ENCODE measurements at regions not wholly inside any gene's neighbourhood (a gene's known extent, or its start where the extent isn't known, plus 50 kb on each side); places are given as distances from the start of the nearest gene placed in this dataset.

DNA sequence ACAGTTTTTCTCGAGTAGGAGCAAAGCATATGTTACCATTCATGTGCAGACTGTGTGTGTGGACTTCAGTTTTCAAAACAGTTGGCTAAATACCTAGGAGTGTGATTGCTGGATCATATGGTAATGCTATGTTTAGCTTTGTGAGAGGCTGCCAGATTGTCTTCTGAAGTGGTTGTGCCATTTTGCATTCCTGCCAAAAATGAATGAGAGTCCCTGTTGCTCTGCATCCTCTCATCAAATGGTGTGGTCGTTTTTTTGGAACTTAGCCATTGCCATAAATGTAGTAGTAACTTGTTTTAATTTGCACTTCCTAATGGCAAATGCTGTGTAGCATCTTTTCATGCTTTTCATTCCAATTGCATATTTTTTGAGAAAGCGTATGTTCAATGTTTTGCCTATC is 77.2 kb upstream of the NDN start:
- TF ChIP-seq TEAD4 (IDR thresholded peaks at IDR 0.05) = no peak
- no peak for TF ChIP-seq NFIC (IDR thresholded peaks at IDR 0.05)
- no peak for TF ChIP-seq RAD21 (IDR thresholded peaks at IDR 0.05; ENCODE audit: low read depth)
- TF ChIP-seq TCF12 (IDR thresholded peaks at IDR 0.05; ENCODE audit: low read depth) = no peak
- no peak for TF ChIP-seq YY1 (IDR thresholded peaks at IDR 0.05; ENCODE audit: low read depth)
- no peak for TF ChIP-seq TAF1 (IDR thresholded peaks at IDR 0.05; ENCODE audit: low read depth)
- TF ChIP-seq, protein P1, sequence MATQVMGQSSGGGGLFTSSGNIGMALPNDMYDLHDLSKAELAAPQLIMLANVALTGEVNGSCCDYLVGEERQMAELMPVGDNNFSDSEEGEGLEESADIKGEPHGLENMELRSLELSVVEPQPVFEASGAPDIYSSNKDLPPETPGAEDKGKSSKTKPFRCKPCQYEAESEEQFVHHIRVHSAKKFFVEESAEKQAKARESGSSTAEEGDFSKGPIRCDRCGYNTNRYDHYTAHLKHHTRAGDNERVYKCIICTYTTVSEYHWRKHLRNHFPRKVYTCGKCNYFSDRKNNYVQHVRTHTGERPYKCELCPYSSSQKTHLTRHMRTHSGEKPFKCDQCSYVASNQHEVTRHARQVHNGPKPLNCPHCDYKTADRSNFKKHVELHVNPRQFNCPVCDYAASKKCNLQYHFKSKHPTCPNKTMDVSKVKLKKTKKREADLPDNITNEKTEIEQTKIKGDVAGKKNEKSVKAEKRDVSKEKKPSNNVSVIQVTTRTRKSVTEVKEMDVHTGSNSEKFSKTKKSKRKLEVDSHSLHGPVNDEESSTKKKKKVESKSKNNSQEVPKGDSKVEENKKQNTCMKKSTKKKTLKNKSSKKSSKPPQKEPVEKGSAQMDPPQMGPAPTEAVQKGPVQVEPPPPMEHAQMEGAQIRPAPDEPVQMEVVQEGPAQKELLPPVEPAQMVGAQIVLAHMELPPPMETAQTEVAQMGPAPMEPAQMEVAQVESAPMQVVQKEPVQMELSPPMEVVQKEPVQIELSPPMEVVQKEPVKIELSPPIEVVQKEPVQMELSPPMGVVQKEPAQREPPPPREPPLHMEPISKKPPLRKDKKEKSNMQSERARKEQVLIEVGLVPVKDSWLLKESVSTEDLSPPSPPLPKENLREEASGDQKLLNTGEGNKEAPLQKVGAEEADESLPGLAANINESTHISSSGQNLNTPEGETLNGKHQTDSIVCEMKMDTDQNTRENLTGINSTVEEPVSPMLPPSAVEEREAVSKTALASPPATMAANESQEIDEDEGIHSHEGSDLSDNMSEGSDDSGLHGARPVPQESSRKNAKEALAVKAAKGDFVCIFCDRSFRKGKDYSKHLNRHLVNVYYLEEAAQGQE (IDR thresholded peaks at IDR 0.05; ENCODE audit: low read depth) = no peak
- TF ChIP-seq CREB1 (IDR thresholded peaks at IDR 0.05; ENCODE audit: low read depth) = no peak
- no peak for TF ChIP-seq CEBPB (IDR thresholded peaks at IDR 0.05)
- no peak for TF ChIP-seq EGR1 (IDR thresholded peaks at IDR 0.05)
- no peak for TF ChIP-seq FOXM1 (IDR thresholded peaks at IDR 0.05; ENCODE audit: borderline replicate concordance, low read depth)
- TF ChIP-seq, protein P2, sequence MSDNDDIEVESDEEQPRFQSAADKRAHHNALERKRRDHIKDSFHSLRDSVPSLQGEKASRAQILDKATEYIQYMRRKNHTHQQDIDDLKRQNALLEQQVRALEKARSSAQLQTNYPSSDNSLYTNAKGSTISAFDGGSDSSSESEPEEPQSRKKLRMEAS (IDR thresholded peaks at IDR 0.05) = no peak

DNA sequence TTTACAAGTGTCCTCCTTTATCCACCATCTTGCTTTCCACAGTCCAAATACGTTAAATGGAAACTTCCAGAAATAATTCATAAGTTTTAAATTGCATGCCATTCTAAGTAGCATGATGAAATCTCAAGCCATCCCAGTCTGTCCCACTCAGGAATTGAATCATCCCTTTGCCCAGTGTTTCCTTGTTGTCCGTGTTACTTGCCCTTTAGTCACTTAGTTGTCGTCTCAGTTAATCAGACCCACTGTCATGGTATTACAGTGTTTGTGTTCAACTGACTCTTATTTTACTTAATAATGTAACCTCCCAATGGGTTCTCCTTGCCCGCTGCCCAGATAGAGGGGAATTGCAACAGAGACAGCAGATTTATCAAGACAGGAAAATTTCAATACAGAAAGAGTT is 77.6 kb upstream of the NDN start:
- TF ChIP-seq FOXM1 (IDR thresholded peaks at IDR 0.05; ENCODE audit: borderline replicate concordance, low read depth) (no peak), CEBPB (IDR thresholded peaks at IDR 0.05) (no peak), TEAD4 (IDR thresholded peaks at IDR 0.05) (no peak), CREB1 (IDR thresholded peaks at IDR 0.05; ENCODE audit: low read depth) (no peak), EP300 (IDR thresholded peaks at IDR 0.05; ENCODE audit: borderline replicate concordance) (no peak), TAF1 (IDR thresholded peaks at IDR 0.05; ENCODE audit: low read depth) (no peak), RAD21 (IDR thresholded peaks at IDR 0.05; ENCODE audit: low read depth) (no peak)
- TF ChIP-seq, protein P3, sequence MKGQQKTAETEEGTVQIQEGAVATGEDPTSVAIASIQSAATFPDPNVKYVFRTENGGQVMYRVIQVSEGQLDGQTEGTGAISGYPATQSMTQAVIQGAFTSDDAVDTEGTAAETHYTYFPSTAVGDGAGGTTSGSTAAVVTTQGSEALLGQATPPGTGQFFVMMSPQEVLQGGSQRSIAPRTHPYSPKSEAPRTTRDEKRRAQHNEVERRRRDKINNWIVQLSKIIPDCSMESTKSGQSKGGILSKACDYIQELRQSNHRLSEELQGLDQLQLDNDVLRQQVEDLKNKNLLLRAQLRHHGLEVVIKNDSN (IDR thresholded peaks at IDR 0.05) = no peak
- TF ChIP-seq, protein P2 (IDR thresholded peaks at IDR 0.05) = no peak
- TF ChIP-seq, protein P1 (IDR thresholded peaks at IDR 0.05; ENCODE audit: low read depth) = no peak

DNA sequence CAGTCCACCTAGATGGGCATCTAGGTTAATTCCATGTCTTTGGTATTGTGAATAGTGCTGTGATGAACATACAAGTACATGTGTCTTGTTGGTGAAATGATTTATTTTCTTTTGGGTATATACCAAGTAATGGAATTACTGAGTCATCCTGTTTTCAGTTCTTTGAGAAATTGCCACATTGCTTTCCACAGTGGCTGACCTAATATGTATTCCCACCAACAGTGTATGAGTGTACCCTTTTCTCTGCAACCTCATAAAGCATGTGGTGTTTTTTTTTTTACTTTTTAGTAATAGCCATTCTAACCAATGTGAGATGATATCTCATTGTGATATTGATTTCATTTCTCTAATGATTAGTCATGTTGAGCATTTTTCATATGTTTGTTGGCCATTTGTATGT is 86.0 kb upstream of the NDN start:
- TF ChIP-seq CEBPB (IDR thresholded peaks at IDR 0.05) (no peak), EP300 (IDR thresholded peaks at IDR 0.05; ENCODE audit: borderline replicate concordance) (no peak), EGR1 (IDR thresholded peaks at IDR 0.05) (no peak), ZBTB7A (IDR thresholded peaks at IDR 0.05; ENCODE audit: low read depth) (no peak), CREB1 (IDR thresholded peaks at IDR 0.05; ENCODE audit: low read depth) (no peak), NFIC (IDR thresholded peaks at IDR 0.05) (no peak), YY1 (IDR thresholded peaks at IDR 0.05; ENCODE audit: low read depth) (no peak), TAF1 (IDR thresholded peaks at IDR 0.05; ENCODE audit: low read depth) (no peak), FOXM1 (IDR thresholded peaks at IDR 0.05; ENCODE audit: borderline replicate concordance, low read depth) (no peak)
- TF ChIP-seq, protein P2 (IDR thresholded peaks at IDR 0.05) = no peak

DNA sequence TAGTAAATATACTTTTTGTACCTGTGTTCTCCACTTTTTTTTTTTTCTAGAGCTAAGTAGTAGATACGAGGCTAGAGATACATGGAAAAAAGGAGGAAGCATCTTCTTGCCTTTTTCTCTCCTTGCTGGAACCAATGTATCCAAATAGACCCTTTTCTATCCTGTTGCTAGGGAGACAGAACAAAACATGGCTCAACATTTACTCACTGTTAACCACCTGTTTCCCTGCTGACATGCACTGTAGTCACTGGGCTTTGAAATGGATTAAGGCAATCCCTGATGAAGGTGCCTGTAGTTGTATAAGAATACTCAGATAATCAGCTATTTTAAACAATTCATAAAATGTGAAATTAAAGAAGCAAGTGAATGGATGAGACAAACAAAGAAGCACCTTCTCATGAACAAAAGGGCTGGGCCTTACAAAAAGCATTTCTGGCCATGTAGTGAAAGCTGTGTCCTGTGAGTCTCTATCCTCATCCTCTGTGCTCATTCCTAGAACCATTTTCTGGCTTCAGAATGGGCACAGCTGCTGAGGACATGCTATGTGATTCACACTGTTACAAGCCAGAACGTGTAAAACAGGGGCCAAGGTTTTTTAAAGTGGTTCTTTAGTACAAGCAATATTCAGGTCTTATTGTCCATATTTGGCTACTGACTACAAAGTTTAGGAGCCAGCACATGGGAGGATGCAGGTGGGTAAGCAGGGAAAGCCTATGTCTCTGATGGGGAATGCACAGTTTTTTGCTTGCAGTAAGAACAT is 100.4 kb upstream of the NDN start:
- TF ChIP-seq, protein P3 (IDR thresholded peaks at IDR 0.05) = no peak
- TF ChIP-seq FOXM1 (IDR thresholded peaks at IDR 0.05; ENCODE audit: borderline replicate concordance, low read depth) (no peak), CEBPB (IDR thresholded peaks at IDR 0.05) (no peak), RAD21 (IDR thresholded peaks at IDR 0.05; ENCODE audit: low read depth) (no peak), TCF12 (IDR thresholded peaks at IDR 0.05; ENCODE audit: low read depth) (no peak), ZBTB7A (IDR thresholded peaks at IDR 0.05; ENCODE audit: low read depth) (no peak), CREB1 (IDR thresholded peaks at IDR 0.05; ENCODE audit: low read depth) (no peak), YY1 (IDR thresholded peaks at IDR 0.05; ENCODE audit: low read depth) (no peak)
- TF ChIP-seq, protein P2 (IDR thresholded peaks at IDR 0.05) = no peak
- TF ChIP-seq, protein P1 (IDR thresholded peaks at IDR 0.05; ENCODE audit: low read depth) = no peak
